Ovary (tissue), 3 donors: ENCODE measurements at regions not wholly inside any gene's neighbourhood (a gene's known extent, or its start where the extent isn't known, plus 50 kb on each side); places are given as distances from the start of the nearest gene placed in this dataset.

ENCODE experiments used
- EP300 ChIP-seq: sonication (generic); formaldehyde crosslinking; IDR thresholded peaks from one replicate; pipeline ENCODE4 v1.6.1; 2017; ENCODE audit warnings: antibody characterized with exemption
- POLR2A ChIP-seq: fragments of 450-650 bp; IDR thresholded peaks from one replicate; pipeline ENCODE4 v1.6.1; 2017; ENCODE audit warnings: antibody characterized with exemption, mild to moderate bottlenecking, moderate library complexity
- TF ChIP-seq, protein P1 (sequence below), 3 donors: fragments of 450-650 bp in 2 of 3; fragments of 200-600 bp in 1 of 3; IDR thresholded peaks; one replicate each; pipeline versions ENCODE4 v1.5.1 to v1.8.0; 2016 to 2022; ENCODE audit warnings: antibody characterized with exemption in 3 of 3, mild to moderate bottlenecking in 1 of 3
- donor health status: DM: no; HTN: no; CAD: no.

- TF ChIP-seq, protein P1, sequence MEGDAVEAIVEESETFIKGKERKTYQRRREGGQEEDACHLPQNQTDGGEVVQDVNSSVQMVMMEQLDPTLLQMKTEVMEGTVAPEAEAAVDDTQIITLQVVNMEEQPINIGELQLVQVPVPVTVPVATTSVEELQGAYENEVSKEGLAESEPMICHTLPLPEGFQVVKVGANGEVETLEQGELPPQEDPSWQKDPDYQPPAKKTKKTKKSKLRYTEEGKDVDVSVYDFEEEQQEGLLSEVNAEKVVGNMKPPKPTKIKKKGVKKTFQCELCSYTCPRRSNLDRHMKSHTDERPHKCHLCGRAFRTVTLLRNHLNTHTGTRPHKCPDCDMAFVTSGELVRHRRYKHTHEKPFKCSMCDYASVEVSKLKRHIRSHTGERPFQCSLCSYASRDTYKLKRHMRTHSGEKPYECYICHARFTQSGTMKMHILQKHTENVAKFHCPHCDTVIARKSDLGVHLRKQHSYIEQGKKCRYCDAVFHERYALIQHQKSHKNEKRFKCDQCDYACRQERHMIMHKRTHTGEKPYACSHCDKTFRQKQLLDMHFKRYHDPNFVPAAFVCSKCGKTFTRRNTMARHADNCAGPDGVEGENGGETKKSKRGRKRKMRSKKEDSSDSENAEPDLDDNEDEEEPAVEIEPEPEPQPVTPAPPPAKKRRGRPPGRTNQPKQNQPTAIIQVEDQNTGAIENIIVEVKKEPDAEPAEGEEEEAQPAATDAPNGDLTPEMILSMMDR (IDR thresholded peaks at IDR 0.05): no peak
- TF ChIP-seq POLR2A (no peak), EP300 (no peak)
These were observed 223.3 kb upstream of the CCDC54 start for GRCh38 chr3:107153981-107154380.
